GM21526 (cell line): ENCODE measurements at regions not wholly inside any gene's neighbourhood (a gene's known extent, or its start where the extent isn't known, plus 50 kb on each side); places are given as distances from the start of the nearest gene placed in this dataset.
"Not testable (repeated sequence)": the region's sequence is repeated elsewhere in the genome, so short reads cannot be mapped to it uniquely, and the experiment has no call there.

Experiments used
- ATAC-seq: cut with Tn5 transposase; IDR thresholded peaks from one replicate; pipeline ENCODE4 v1.9.1; 2021; ENCODE audit warnings: moderate library complexity; ENCODE audit not compliant: unreplicated experiment, low FRiP score

DNA sequence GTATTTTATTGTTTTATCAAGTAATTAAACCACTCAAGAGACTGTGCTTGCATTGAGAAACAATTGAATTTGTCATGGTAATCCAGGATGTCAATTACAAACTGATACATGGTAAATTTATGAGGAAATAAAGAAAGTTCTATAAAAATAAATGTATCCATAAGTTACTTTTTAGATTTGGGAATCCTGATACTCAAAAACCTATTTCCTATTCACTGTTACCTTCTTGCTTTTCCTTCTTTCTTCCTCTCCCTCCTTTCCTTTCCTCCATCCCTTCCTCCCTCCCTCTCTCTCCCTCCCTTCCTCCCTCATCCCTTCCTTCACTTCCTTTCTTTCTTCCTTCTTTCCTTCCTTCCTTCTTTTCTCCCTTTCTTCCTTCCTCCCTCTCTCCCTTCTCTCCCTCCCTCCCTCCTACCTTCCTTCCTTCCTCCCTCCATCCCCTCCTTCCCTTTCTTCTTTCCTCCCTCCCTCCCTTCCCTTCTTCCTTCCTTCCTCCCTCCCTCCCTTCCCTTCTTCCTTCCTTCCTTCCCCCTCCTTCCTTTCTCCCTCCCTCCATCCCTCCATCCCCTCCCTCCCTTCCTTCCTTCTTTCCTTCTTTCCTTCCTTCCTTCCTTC is 1299.1 kb upstream of the ZEB2 start:
- no peak for ATAC-seq

DNA sequence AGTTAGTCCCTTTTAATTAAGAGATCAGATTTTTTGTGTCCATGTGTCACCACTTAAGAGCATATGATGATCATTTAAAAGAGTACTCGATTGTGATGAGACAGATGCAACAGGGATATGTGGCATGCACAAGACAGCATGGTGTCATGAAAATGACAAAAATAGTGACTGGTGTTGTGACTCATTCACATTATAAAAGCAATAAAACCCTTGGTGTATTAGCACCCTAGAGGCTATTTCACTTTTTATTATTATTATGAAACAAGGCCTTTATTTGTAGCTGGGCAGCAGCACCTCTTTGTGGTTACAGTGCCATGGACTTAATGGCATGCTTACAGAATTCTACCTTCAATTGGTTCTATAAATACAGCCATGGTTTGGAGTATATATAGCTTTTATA is 1296.0 kb upstream of the ZEB2 start:
- ATAC-seq: no peak

DNA sequence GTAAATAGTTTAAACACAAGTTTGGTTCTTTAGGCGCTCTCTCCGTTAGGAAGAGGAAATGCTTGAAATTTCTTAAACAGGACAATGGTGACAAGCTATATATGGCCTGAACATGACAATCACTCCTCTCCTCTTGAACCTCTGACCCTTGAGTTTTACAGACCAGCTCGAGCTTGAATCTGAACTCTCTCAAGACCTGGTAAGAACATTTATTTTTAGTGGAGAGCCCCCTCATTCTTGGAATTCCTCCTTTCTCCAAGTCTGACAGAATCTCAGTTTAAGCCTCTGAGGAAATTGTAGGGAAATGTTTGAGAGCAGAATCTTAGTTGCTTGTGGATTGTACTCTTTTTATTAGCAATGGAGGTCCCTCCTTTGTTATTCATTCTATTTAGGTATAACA is 1293.6 kb upstream of the ZEB2 start:
- no peak for ATAC-seq

- ATAC-seq: no peak
Observed at GRCh38 chr2:145812165-145812554, 1292.2 kb upstream of the ZEB2 start.

- no peak for ATAC-seq
Observed at GRCh38 chr2:145811276-145812164, 1291.6 kb upstream of the ZEB2 start.

DNA sequence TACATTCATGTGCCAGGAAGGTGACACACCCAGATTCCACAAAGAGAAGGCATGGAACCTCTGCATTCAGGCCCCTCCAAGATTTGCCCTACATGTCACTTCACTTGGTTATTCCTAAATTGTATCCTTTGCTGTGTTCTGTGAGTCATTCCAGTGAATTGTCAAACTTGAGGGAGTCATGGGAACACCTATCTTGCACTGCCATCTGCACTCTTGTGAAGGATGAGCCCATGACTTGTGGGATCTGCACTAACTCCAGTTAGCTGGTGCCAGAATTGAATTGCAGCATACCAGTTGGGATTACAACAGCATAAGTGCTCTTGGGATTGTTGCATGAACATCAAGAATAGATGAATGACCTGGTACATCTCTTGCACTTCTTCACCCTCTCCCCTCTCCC is 1288.0 kb upstream of the ZEB2 start:
- no peak for ATAC-seq

DNA sequence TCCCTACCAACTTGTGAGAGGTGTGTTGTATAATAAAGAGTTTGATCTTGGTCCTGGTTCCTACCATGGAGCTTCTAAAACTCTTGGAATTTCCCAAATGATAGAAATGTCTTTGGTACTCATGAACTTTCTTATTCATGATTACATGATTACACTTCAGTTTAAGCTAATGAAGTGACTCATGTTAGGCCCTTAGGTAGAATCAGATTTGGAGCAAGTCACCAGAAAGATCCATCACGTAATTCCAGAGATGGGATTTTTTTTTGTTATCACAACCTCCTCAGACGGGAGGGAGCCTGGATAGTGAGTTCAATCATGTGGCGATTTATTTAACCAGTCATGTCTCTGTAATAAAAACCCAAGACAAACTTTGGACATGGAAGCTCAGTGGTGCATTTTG is 1287.6 kb upstream of the ZEB2 start:
- ATAC-seq: no peak

DNA sequence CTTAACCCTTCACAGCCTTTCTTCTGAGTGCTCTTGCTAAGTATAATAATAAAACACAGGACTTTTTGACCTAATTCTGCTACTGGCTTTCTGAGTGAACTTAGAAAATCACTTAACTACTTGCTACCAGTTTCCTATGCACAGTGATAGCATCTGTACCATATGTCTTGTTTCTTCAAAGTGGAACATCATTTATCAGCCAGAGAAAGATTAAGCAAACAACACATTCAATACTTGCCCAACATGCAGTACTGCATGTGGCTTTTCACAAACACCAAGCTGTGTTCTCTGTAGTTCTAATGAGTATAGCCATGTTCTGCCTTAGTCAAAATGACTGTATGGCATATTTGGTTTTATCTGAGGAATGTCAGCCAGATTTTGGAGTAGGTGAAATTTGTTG is 1286.6 kb upstream of the ZEB2 start:
- ATAC-seq: no peak

- ATAC-seq: no peak
Observed at GRCh38 chr2:145802133-145802532, 1282.2 kb upstream of the ZEB2 start.

DNA sequence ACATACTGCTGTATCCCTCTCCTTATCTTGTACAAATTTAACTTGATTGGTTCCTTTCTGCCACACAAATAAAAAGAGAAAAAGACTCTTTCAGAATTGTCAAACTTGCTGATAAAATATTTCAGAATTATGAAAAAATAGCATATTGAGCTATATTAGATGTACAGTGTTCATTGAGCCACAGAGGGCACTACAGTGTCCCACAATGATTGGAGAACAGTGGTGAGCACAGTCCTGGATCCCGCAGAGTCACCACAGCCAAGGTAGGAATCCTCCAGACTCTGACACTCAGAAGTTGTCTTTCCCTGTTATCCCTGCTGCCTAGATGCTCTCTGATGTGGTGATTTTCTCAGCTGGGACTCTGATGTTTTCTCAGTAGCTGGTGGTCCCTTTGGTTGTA is 1281.3 kb upstream of the ZEB2 start:
- no peak for ATAC-seq

- no peak for ATAC-seq
Observed at GRCh38 chr2:145800151-145801091, 1280.5 kb upstream of the ZEB2 start.

GRCh38 chr2:145799595-145800108 is 1279.7 kb upstream of the ZEB2 start:
- no peak for ATAC-seq

GRCh38 chr2:145798419-145798818 is 1278.5 kb upstream of the ZEB2 start:
- ATAC-seq: no peak

DNA sequence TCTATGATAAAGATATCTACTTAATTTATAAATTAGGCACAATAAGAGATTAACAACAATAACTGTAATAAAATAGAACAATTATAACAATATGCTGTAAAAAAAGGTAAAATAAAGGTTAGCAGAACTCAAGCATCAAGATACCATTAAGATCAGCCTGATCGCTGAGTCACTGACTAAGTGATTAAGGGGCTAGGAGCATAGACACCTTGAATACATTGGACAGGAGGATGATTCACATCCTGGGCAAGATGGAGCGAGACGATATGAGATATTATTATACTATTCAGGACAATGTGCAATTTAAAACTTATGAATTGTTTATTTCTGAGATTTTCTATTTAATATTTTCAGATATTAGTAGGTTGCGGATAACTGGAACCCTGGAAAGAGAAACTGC is 1277.8 kb upstream of the ZEB2 start:
- no peak for ATAC-seq

- ATAC-seq: no peak
Observed at GRCh38 chr2:145792745-145793144, 1272.8 kb upstream of the ZEB2 start.

DNA sequence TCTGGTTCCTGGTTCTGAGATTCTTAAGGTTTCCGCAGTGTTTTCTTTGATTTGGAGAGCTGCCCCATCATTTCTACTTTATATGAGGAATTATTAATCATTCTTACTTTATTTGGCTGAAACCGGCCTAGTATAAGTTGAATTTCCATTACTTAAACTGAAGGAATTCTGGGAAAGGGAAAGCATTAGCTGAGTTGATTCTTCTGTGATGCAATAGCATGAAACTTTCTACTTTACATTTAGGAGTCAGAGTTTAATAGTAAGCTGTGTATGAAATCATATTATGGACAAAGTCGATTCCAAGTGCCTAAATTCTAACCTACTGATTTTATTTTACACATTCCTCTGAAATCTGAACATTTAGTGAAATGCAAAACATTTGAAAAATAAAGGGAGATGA is 1269.7 kb upstream of the ZEB2 start:
- no peak for ATAC-seq

DNA sequence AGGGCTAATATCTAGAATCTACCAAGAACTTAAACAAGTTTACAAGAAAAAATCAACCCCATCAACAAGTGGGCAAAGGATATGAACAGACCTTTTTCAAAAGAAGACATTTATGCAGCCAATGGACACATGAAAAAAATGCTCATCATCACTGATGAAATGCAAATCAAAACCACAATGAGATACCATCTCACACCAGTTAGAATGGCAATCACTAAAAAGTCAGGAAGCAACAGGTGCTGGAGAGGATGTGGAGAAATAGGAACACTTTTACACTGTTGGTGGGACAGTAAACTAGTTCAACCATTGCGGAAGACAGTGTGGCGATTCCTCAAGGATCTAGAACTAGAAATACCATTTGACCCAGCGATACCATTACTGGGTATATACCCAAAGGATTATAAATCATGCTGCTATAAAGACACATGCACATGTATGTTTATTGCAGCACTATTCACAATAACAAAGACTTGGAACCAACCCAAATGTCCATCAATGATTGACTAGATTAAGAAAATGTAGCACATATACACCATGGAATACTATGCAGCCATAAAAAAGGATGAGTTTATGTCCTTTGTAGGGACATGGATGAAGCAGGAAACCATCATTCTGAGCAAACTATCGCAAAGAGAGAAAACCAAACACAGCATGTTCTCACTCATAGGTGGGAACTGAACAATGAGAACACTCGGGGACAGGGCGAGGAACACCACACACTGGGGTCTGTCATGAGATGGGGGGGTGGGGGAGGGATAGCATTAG is 1267.9 kb upstream of the ZEB2 start:
- ATAC-seq: not testable (repeated sequence)

DNA sequence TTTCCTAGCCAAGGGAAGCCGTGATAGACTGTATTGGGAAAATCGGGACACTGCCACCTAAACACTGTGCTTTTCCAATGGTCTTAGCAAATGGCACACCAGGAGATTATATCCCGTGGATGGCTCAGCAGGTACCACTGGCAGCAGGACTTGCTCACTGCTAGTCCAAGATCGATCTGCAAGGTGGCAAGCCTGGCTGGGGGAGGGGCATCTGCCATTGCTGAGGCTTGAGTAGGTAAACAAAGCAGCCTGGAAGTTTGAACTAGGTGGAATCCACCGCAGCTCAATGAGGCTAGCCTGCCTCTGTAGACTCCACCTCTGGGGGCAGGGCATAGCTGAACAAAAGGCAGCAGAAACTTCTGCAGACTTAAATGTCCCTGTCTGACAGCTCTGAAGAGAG is 1262.7 kb upstream of the ZEB2 start:
- ATAC-seq: not testable (repeated sequence)

DNA sequence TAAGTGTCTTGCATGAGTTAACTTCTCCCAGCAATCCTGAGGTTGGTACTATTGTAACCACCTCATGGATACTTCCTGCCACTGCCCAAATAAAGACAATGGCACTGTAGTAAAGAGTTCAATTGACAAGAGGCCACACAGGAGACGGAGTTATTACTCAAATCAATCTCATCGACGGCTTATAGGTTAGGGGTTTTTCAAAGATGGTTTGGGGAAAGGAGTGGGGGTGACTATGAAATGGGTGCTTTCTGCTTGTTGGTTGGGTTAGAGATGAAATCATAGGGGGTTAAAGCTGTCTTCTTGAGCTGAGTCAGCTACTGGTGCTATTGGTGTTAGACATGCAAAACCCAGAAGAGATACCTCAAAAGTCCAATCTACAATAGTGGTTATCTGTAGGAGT is 1258.0 kb upstream of the ZEB2 start:
- ATAC-seq: no peak

DNA sequence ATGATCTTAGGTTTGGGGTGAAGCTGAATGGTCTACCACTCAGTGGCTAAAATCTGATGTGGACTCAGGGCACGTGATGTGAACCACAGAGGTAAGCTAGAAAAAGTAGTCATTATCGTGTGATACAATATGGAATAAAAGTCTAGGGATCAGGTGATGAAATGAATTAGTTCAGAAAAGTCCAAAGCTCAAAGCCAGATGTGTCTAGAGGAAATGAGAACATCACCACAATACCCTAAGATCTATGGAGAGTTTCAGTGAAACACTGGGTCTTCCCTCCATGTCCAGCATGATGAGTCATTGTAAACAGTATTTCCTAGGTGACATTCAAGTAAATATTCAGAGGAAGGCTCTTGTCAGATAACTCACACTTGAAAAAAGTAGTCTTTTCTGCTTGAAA is 1257.4 kb upstream of the ZEB2 start:
- no peak for ATAC-seq
